Pons (tissue), 1 donor: ENCODE measurements at regions not wholly inside any gene's neighbourhood (a gene's known extent, or its start where the extent isn't known, plus 50 kb on each side); places are given as distances from the start of the nearest gene placed in this dataset.

ENCODE experiments used
- DNase-seq: peaks from one replicate; pipeline ENCODE4 v3.0.0-alpha.2; 2016; ENCODE audit warnings: low spot score

DNA sequence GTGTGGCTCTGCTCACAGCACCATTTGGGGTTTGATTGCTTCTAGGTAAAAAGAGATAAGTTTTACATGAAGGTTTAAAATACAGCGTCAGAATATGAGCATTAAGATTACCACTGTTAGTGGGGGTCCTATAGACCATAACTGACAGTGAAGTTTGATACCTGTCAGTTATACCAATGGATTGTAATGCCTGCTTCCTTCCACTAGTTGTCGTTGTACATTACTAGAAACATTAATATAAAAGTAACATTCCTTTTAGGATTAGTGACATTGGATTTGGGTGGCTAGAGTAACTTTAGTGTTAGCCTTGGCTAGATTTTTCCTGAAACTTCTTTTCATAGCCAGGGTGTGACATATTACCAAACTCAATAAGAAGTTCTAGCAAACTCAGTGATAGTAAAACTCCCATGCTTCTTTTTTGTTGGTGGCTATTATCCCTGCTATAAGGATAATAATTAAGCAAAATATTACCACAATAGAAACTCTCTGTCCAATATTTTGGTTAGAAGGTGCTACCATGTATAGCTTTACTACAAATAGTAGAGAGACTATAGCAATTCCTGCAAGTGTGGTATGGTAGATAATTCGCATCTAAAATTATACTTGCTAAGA is 57.1 kb downstream of the FAM181B start:
- no peak for DNase-seq

- no peak for DNase-seq
These were observed 57.8 kb downstream of the FAM181B start for GRCh38 chr11:82675838-82676237.

DNA sequence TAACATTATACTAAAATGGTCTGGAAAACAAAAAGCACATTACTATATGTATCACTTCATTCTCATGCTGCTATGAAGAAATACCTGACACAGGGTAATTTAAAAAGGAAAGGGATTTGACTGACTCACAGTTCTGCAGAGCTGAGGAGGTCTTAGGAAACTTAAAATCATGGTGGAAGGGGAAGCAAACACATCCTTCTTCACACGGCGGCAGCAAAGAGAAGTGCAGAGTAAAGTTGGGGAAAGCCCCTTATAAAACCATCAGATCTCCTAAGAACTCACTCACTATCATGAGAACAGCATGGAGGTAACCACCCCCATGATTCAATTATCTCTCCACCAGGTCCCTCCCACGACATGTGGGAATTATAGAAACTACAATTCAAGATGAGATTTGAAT is 60.0 kb downstream of the FAM181B start:
- DNase-seq = no peak

- no peak for DNase-seq
These were observed 62.2 kb downstream of the FAM181B start for GRCh38 chr11:82671451-82671850.

- peak; percentile 95 for DNase-seq
These were observed 70.1 kb downstream of the FAM181B start for GRCh38 chr11:82663535-82663934.

DNA sequence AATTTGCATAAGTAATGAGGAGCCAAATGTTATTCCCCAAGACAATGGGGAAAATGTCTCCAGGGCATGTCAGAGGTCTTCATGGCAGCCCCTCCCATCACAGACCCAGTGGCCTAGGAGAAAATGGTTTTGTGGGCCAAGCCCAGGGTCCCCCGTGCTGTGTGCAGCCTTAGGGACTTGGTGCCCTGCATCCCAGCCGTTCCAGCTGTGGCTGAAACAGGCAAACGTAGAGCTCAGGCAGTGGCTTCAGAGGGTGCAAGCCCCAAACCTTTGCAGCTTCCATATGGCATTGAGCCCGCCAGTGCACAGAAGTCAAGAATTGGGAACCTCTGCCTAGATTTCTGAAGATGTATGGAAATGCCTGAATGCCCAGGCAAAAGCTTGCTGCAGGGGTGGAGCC is 79.9 kb downstream of the FAM181B start:
- DNase-seq = no peak

DNA sequence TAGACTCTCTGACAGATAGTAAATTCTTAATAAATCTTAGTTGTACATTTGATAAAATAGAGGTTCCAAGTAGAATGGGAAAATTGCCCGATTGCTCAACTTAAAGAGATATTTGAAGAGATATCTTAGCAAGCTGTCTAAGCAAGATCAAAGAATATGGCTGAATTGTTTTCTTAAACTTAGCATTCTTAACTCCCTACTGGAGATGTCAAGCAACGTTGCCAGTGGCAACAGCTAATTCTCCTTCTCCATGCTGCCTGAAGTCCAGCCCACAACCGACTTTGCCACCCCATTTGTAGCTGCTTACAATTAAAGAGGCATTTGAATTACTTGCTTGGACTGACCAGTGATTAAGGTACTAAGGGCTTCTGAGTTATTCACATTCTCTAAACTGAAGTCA is 94.4 kb downstream of the FAM181B start:
- DNase-seq = no peak

- no peak for DNase-seq
These were observed 97.0 kb downstream of the FAM181B start for GRCh38 chr11:82636615-82637014.

DNA sequence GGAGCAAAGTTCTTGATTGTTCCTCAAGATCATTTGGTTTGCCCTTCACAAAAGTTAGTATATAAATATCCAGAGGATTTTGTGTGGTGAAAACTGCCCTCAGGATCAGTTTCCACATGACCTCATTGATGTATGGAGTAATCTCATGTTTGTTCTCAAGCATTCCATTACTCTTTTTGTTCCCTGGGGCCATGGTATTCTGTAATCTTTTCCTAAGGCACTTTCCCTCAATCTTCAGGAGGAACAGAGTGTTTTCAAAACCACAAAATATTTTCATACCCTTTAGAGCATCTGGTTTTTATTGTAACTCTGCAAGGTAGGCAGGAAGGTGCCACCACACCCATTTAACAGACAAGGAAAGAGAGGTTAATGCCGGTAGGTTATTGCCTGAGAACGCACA is 99.6 kb downstream of the FAM181B start:
- DNase-seq = no peak

GRCh38 chr11:82631722-82632630 is 101.7 kb downstream of the FAM181B start:
- peak; percentile 1 for DNase-seq

DNA sequence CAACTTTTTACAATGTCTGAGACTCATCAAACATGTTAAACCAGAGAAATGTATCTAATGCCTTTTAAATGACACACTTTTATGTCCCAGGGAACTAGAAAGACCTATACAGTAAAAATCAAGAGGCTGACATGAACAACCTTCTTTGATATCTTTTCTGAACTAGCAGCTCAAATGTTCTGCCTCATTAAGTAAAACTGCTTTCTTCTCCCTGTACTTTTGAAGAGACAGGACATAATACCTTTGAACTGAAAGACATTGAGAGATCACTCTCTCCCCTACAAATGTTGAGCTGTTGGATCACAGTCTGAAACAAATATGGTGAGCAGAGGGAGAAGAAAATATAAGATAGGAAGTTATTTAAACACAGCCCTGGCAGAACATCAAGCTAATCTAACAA is 123.0 kb downstream of the FAM181B start:
- no peak for DNase-seq

DNA sequence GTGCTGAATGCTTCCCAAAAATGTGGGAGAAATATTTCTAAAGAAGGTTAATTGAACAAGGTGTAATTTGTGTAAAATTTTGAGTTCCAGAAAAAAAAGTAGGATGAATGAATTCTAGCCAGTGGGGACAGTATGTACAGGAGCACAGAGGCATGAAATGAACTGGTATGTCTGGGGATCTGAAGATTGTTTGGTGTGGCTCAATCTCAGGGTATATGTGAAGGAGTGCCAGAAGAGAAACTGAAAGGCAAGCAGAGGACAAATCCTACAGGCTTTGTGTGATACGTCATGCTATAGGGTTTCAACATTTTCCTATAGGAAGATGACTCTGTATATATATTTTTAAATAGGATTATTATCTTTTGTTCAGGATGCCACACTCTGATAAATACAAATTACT is 126.9 kb downstream of the FAM181B start:
- DNase-seq = no peak

- DNase-seq = no peak
These were observed 132.0 kb downstream of the FAM181B start for GRCh38 chr11:82601711-82602110.

GRCh38 chr11:82599836-82600235 is 133.8 kb downstream of the FAM181B start:
- no peak for DNase-seq

DNA sequence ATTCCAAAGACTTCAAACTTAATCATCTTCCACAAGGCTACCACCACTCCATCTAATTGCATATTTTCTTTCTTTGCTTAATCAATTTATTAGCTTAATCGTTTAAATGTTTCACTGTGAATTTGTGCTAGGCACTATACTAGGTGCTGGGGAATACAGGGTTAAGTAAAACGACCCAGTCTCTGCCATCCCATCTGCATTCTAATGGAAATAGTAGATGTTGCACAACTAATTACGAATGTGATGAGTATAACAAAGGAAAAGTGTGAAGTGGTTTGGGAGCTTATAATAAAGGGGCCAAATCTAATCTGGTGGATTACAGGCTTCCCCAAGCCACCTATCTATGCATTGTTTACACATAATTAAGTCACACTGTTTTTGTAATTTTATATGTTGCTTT is 147.1 kb downstream of the FAM181B start:
- no peak for DNase-seq

DNA sequence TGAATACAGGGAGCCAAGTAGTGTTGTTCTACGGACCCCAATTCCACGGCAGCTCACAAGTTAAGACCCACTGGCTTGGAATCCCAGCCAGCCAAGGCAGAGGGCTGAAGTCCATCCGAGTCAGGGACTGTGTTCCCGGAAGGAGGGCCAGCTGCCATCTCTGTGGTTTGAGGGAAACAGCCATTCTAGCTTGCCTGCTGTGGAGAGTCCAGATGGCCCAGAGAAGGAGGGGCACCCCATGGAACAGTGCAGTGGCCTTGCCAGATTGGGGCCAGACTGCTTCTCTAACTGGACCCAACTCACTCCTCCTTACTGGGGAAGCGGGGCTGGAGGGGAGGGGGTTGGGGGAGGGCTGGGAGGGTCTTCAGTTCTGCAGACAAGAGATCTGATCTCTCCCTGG is 156.4 kb downstream of the FAM181B start:
- no peak for DNase-seq

DNA sequence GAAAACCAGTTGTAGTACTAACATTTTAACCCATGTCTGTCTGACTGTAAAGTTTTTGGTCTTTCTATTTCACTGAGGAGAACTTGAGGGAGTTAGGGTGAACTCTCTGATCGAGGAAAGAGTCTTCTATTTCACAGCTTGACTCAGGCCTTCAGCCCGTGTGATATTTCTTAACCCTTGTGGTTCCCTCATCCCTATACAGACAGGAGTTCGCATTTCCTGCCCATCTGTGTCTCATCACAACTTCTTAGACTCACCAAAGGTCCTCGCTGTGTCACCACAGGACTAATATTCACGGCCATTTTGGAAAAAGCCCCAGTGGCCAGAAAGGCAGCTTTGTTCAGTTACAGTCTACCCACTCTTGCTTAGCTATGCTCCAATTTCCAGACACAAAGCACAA is 172.8 kb downstream of the FAM181B start:
- DNase-seq = no peak

DNA sequence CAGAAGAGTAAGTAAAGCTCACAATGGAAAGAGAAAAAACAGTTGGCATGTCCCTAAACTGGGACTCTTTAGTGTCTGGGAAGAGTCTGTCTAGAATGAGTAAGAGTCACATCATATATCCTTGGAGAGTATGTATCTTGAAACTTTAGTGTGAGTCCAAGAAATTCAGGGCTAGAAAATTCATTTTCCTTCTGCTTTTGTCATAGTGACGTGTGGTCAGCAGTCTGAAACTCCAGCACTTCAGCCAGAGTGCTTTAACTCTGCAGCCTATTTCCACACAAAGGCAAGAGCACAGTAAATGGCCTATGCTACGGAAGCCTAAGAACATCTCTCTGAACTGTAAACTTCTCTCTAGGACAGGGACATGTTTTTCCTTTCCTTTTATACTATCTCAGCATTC is 174.1 kb downstream of the FAM181B start:
- DNase-seq = peak; percentile 35

DNA sequence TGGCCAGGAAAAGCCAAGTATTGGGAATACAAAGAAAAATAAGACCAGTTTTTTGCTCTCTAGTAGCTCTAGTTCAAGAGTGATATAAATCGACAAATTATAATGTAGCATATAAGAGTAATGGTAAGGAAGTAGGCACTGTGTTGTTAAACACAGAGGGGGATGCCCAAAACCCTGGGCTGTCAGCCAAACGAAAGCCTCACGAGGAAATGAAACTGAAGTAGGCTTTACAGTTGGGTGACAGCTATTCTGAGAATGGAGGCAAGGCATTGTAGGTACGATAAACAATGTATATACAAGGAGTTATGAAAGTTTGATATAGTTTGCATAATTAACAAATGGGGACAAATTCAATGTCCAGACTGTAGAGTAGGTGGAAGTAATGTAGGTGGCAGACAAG is 176.4 kb downstream of the FAM181B start:
- peak; percentile 76 for DNase-seq

DNA sequence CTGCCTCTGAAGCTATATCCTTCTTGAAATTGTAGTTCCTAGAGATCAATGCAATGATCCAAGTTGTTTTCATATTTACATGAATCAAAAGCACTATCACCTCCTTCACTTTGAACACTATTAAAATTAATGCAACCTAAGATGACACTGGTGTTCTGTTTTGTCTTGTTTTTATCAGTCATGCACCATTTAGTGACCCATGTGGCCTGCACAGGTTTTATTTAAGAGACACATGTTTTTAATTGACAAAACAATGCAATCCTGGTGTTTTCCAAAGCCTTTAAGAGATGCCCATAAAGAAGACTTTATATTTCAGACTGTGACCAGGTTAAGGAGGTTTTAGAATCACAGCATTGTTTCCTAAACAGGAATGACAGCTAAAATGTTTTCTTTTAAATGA is 177.5 kb downstream of the FAM181B start:
- no peak for DNase-seq

DNA sequence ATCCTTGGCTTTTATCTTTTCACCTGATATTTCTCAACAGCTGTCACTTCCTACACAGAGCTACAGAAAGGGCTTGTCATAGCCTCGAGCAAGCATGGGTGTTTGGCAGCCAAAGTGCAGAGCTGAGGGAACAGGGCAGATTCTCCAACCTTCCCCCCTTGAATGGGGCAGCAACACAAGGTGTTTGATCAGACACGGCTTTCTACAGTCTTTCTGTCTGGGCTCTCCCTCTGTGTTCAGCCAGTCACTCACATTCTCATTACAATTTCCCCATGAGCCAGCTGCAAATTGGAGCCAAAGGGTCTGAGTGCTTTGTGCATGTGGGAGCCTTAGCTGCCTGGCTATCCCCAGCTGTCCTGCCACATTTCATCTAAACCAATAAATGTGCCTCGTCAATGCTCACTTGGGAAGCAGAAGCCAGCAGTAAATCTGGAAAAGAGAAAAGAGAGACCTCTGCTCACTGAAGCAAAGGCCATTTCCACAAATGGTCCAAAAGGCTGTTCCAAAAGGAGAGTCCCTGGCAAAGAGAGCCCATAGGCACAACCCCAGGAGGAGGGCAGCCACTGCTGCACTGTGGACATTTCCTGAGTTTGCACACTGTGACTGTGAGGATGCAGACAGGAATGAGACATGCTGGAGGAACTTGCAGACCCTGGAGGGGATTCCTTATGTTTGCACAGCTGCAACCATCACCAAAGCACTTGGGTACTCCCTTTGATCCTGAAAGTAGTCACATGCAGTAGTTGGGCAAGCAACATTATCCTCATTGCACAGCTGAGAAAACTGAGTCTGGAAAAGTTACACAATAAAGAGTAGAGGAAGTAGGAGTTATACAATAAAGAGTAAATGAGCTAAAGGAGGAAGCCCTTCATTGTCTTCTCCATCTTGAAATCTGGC is 186.8 kb downstream of the FAM181B start:
- peak; percentile 31 for DNase-seq

- DNase-seq = no peak
These were observed 194.0 kb downstream of the FAM181B start for GRCh38 chr11:82539669-82540068.

GRCh38 chr11:82536706-82537105 is 197.0 kb downstream of the FAM181B start:
- no peak for DNase-seq
